ENCODE measurements at regions not wholly inside any gene's neighbourhood (a gene's known extent, or its start where the extent isn't known, plus 50 kb on each side); places are given as distances from the start of the nearest gene placed in this dataset.
"Not testable (repeated sequence)": the region's sequence is repeated elsewhere in the genome, so short reads cannot be mapped to it uniquely, and the experiment has no call there.

GRCh38 chr17:30638968-30639367 is 161.8 kb downstream of the GOSR1 start:
- not testable (repeated sequence) for DNase-seq

GRCh38 chr17:30631651-30632050 is 154.4 kb downstream of the GOSR1 start:
- not testable (repeated sequence) for DNase-seq

GRCh38 chr17:30625380-30625779 is 148.2 kb downstream of the GOSR1 start:
- DNase-seq = not testable (repeated sequence)

GRCh38 chr17:30624180-30624579 is 147.0 kb downstream of the GOSR1 start:
- DNase-seq = not testable (repeated sequence)

GRCh38 chr17:30609682-30610081 is 132.5 kb downstream of the GOSR1 start:
- not testable (repeated sequence) for DNase-seq

- no peak for DNase-seq
Observed at GRCh38 chr17:30605523-30605922, 128.3 kb downstream of the GOSR1 start.

GRCh38 chr17:30605027-30605426 is 127.8 kb downstream of the GOSR1 start:
- no peak for DNase-seq

- not testable (repeated sequence) for DNase-seq
Observed at GRCh38 chr17:30602396-30602795, 125.2 kb downstream of the GOSR1 start.

GRCh38 chr17:30601984-30602383 is 124.8 kb downstream of the GOSR1 start:
- DNase-seq = not testable (repeated sequence)

GRCh38 chr17:30600830-30601494 is 123.8 kb downstream of the GOSR1 start:
- DNase-seq = no peak

- DNase-seq = peak; percentile 58
Observed at GRCh38 chr17:30600060-30600829, 123.0 kb downstream of the GOSR1 start.

GRCh38 chr17:30599428-30600059 is 122.3 kb downstream of the GOSR1 start:
- DNase-seq = no peak

- DNase-seq = no peak
Observed at GRCh38 chr17:30597776-30598288, 120.6 kb downstream of the GOSR1 start.

GRCh38 chr17:30596948-30597775 is 120.0 kb downstream of the GOSR1 start:
- not testable (repeated sequence) for DNase-seq

GRCh38 chr17:30594953-30595371 is 117.8 kb downstream of the GOSR1 start:
- DNase-seq = not testable (repeated sequence)

- no peak for DNase-seq
Observed at GRCh38 chr17:30594223-30594952, 117.2 kb downstream of the GOSR1 start.

- DNase-seq = no peak
Observed at GRCh38 chr17:30590081-30590733, 113.0 kb downstream of the GOSR1 start.

GRCh38 chr17:30589431-30589830 is 112.2 kb downstream of the GOSR1 start:
- no peak for DNase-seq

- no peak for DNase-seq
Observed at GRCh38 chr17:30588798-30589247, 111.6 kb downstream of the GOSR1 start.

GRCh38 chr17:30586818-30587595 is 109.8 kb downstream of the GOSR1 start:
- DNase-seq = no peak
